Activated CD8-positive, alpha-beta T cell treated with anti-CD3 and anti-CD28 coated beads for 36 hours (primary cell): ENCODE measurements at regions not wholly inside any gene's neighbourhood (a gene's known extent, or its start where the extent isn't known, plus 50 kb on each side); places are given as distances from the start of the nearest gene placed in this dataset.

Experiments used
- ATAC-seq: fragments of 200-7000 bp; cut with Tn5 transposase; one replicate; pipeline ENCODE4 v1.10.0; 2021; ENCODE audit warnings: mild to moderate bottlenecking, moderate library complexity
- CTCF ChIA-PET: fragments of 350-600 bp; sonication (Branson Sonifier 250); formaldehyde crosslinking; loops from one replicate; lab custom pipeline; 2021; ENCODE audit warnings: antibody characterized with exemption; lab: Charles Lee
- POLR2A ChIA-PET: fragments of 350-600 bp; sonication (Branson Sonifier 250); formaldehyde crosslinking; loops from one replicate; lab custom pipeline; 2021; ENCODE audit warnings: antibody characterized with exemption; lab: Charles Lee
- DNase-seq: peaks from one replicate; pipeline ENCODE4 v3.0.0-alpha.2; 2020
- H3K27ac Mint-ChIP-seq: one replicate; pipeline ENCODE4 v1.8.0; 2021; ENCODE audit warnings: mild to moderate bottlenecking, mixed read lengths
- H3K27me3 Mint-ChIP-seq: one replicate; pipeline ENCODE4 v1.8.0; 2021; ENCODE audit warnings: mixed read lengths
- H3K36me3 Mint-ChIP-seq: one replicate; pipeline ENCODE4 v1.8.0; 2021; ENCODE audit warnings: low read depth, mixed read lengths
- H3K4me1 Mint-ChIP-seq: one replicate; pipeline ENCODE4 v1.8.0; 2021; ENCODE audit warnings: low read depth, mixed read lengths
- H3K4me3 Mint-ChIP-seq: one replicate; pipeline ENCODE4 v1.8.0; 2021; ENCODE audit warnings: mild to moderate bottlenecking, moderate library complexity, mixed read lengths
- H3K9me3 Mint-ChIP-seq: one replicate; pipeline ENCODE4 v1.8.0; 2021; ENCODE audit warnings: mixed read lengths
- CTCF ChIP-seq: fragments of 200-600 bp; IDR thresholded peaks from one replicate; pipeline ENCODE4 v1.8.0; 2022; ENCODE audit warnings: antibody characterized with exemption, mild to moderate bottlenecking
- intact Hi-C: fragments of 100-400 bp; cut with micrococcal nuclease; formaldehyde crosslinking; loops from one replicate; pipeline ENCODE4 v1.10.0; 2022

- CTCF ChIA-PET, result no interaction called here
- H3K4me3 Mint-ChIP-seq, result no peak overlapping the region
- no peak overlapping the region for H3K27ac Mint-ChIP-seq
- no peaks in the 10 kb centered on the region for H3K4me1 Mint-ChIP-seq
- DNase-seq, result no peak
- peaks cover 10% of the 10 kb centered on the region for H3K9me3 Mint-ChIP-seq
- POLR2A ChIA-PET, result no interaction called here
- no peaks in the 10 kb centered on the region for H3K27me3 Mint-ChIP-seq
- ATAC-seq, result no peak
- no peaks in the 10 kb centered on the region for H3K36me3 Mint-ChIP-seq
- no peak for TF ChIP-seq CTCF
- intact Hi-C loops, result no loop called here
Measured at GRCh38 chr13:85694992-85695391, 104.2 kb downstream of the SLITRK6 start.

GRCh38 chr13:85693889-85694511 lies 105.2 kb downstream of the SLITRK6 start:
- H3K4me3 Mint-ChIP-seq, result no peak overlapping the region

GRCh38 chr13:85690368-85690767 lies 108.9 kb downstream of the SLITRK6 start:
- no peak for ATAC-seq
- CTCF ChIA-PET, result no interaction called here

More at GRCh38 chr13:85693889-85694511, 105.2 kb downstream of the SLITRK6 start:
- Mint-ChIP-seq H3K27ac (no peak overlapping the region), H3K9me3 (peaks cover 10% of the 10 kb centered on the region), H3K4me1 (no peaks in the 10 kb centered on the region), H3K27me3 (no peaks in the 10 kb centered on the region), H3K36me3 (no peaks in the 10 kb centered on the region)
- DNase-seq, result no peak
- intact Hi-C loops, result no loop called here
- CTCF ChIA-PET, result no interaction called here
- no peak for TF ChIP-seq CTCF
- ATAC-seq, result no peak
- POLR2A ChIA-PET, result no interaction called here

GRCh38 chr13:85685436-85685835 lies 113.8 kb downstream of the SLITRK6 start:
- intact Hi-C loops, result no loop called here
- POLR2A ChIA-PET, result no interaction called here
- no peaks in the 10 kb centered on the region for H3K36me3 Mint-ChIP-seq
- no peaks in the 10 kb centered on the region for H3K9me3 Mint-ChIP-seq
- no peak overlapping the region for H3K27ac Mint-ChIP-seq
- TF ChIP-seq CTCF, result no peak
- no peaks in the 10 kb centered on the region for H3K27me3 Mint-ChIP-seq
- ATAC-seq (no peak), DNase-seq (no peak)
- CTCF ChIA-PET, result no interaction called here
- H3K4me3 Mint-ChIP-seq, result no peak overlapping the region
- H3K4me1 Mint-ChIP-seq, result no peaks in the 10 kb centered on the region

More at GRCh38 chr13:85690368-85690767, 108.9 kb downstream of the SLITRK6 start:
- no peak for TF ChIP-seq CTCF
- Mint-ChIP-seq H3K4me1 (no peaks in the 10 kb centered on the region), H3K4me3 (no peak overlapping the region), H3K27ac (no peak overlapping the region), H3K27me3 (no peaks in the 10 kb centered on the region), H3K36me3 (no peaks in the 10 kb centered on the region), H3K9me3 (peaks cover 6% of the 10 kb centered on the region)
- POLR2A ChIA-PET, result no interaction called here
- intact Hi-C loops, result no loop called here
- DNase-seq, result no peak

GRCh38 chr13:85675151-85675907 lies 123.9 kb downstream of the SLITRK6 start:
- TF ChIP-seq CTCF, result no peak
- Mint-ChIP-seq H3K4me1 (no peaks in the 10 kb centered on the region), H3K27me3 (no peaks in the 10 kb centered on the region), H3K9me3 (peaks cover 14% of the 10 kb centered on the region), H3K36me3 (no peaks in the 10 kb centered on the region), H3K27ac (no peak overlapping the region), H3K4me3 (no peak overlapping the region)
- ATAC-seq (no peak), DNase-seq (no peak)
- ChIA-PET CTCF (no interaction called here), POLR2A (no interaction called here)
- intact Hi-C loops, result no loop called here
